ENCODE measurements at regions not wholly inside any gene's neighbourhood (a gene's known extent, or its start where the extent isn't known, plus 50 kb on each side); places are given as distances from the start of the nearest gene placed in this dataset.

- TF ChIP-seq CTCF (IDR thresholded peaks at IDR 0.05) = no peak
- no peak for TF ChIP-seq POLR2A (IDR thresholded peaks at IDR 0.05)
- Histone ChIP-seq H3K9me3 (no peaks in the 10 kb centered on the region), H3K27ac (no peak overlapping the region), H3K4me1 (peaks cover 5% of the 10 kb centered on the region), H3K27me3 (peaks cover 0 to 14% of the 10 kb centered on the region in 2 donors), H3K4me3 (no peak overlapping the region), H3K36me3 (replicated peaks in 1 of 2; ENCODE audit: insufficient read depth in 1 of 2, low read depth in 2 of 2) (no peaks in the 10 kb centered on the region)
- no peak for ATAC-seq
- 60 to 62% methylated on average over 14 of the region's 14 CpGs for WGBS, 2 donors
- intact Hi-C loops (cut with DNase I) = no loop called here
- DNase-seq = peak in 2 of 4 donors; percentile 4 to 8
Observed at GRCh38 chr18:34159691-34160185, 65.0 kb downstream of the NOL4 start.

- Histone ChIP-seq H3K27ac (peak overlapping the region in 1 of 4 donors; percentile 8), H3K4me3 (no peak overlapping the region), H3K9me3 (no peaks in the 10 kb centered on the region), H3K27me3 (peaks cover 0 to 14% of the 10 kb centered on the region in 2 donors), H3K36me3 (replicated peaks in 1 of 2; ENCODE audit: insufficient read depth in 1 of 2, low read depth in 2 of 2) (no peaks in the 10 kb centered on the region), H3K4me1 (peaks cover 5% of the 10 kb centered on the region)
- intact Hi-C loops (cut with DNase I) = no loop called here
- ATAC-seq = peak; percentile 55
- DNase-seq = peak; percentile 17 to 59 (median 51)
- no peak for TF ChIP-seq POLR2A (IDR thresholded peaks at IDR 0.05)
- TF ChIP-seq CTCF (IDR thresholded peaks at IDR 0.05) = no peak
- WGBS, 2 donors = 4 to 10% methylated on average over 33 to 54 of the region's 54 CpGs
Observed at GRCh38 chr18:34158881-34159690, 65.6 kb downstream of the NOL4 start.

- peak; percentile 75 for ATAC-seq
- DNase-seq = peak in 3 of 4 donors; percentile 7 to 18 (median 8)
- H3K9me3 ChIP-seq = no peaks in the 10 kb centered on the region
- no peaks in the 10 kb centered on the region for H3K36me3 ChIP-seq (replicated peaks in 1 of 2; ENCODE audit: insufficient read depth in 1 of 2, low read depth in 2 of 2)
- intact Hi-C loops (cut with DNase I) = no loop called here
- H3K27me3 ChIP-seq = peaks cover 0 to under 1% of the 10 kb centered on the region in 2 donors
- TF ChIP-seq CTCF (IDR thresholded peaks at IDR 0.05) (no peak), POLR2A (IDR thresholded peaks at IDR 0.05) (no peak)
- H3K4me1 ChIP-seq = no peaks in the 10 kb centered on the region
- 13 to 28% methylated on average over 1 of the region's 1 CpG for WGBS, 2 donors
- no peak overlapping the region for H3K27ac ChIP-seq
- no peak overlapping the region for H3K4me3 ChIP-seq
Observed at GRCh38 chr18:34153711-34154110, 71.0 kb downstream of the NOL4 start.

GRCh38 chr18:34131006-34131405 is 93.7 kb downstream of the NOL4 start:
- H3K27ac ChIP-seq = no peak overlapping the region
- H3K27me3 ChIP-seq = no peaks in the 10 kb centered on the region
- no peak for ATAC-seq
- 37 to 60% methylated on average over 1 of the region's 1 CpG for WGBS, 2 donors
- intact Hi-C loops (cut with DNase I) = no loop called here
- no peaks in the 10 kb centered on the region for H3K36me3 ChIP-seq (replicated peaks in 1 of 2; ENCODE audit: insufficient read depth in 1 of 2, low read depth in 2 of 2)
- no peak for TF ChIP-seq POLR2A (IDR thresholded peaks at IDR 0.05)
- TF ChIP-seq CTCF (IDR thresholded peaks at IDR 0.05) = no peak
- no peaks in the 10 kb centered on the region for H3K4me1 ChIP-seq
- no peak overlapping the region for H3K4me3 ChIP-seq
- DNase-seq = no peak
- H3K9me3 ChIP-seq = no peaks in the 10 kb centered on the region

GRCh38 chr18:34128436-34128835 is 96.3 kb downstream of the NOL4 start:
- ATAC-seq (no peak), DNase-seq (no peak)
- H3K4me1 ChIP-seq = no peaks in the 10 kb centered on the region
- H3K9me3 ChIP-seq = no peaks in the 10 kb centered on the region
- H3K27me3 ChIP-seq = no peaks in the 10 kb centered on the region
- intact Hi-C loops (cut with DNase I) = no loop called here
- TF ChIP-seq POLR2A (IDR thresholded peaks at IDR 0.05) = no peak
- TF ChIP-seq CTCF (IDR thresholded peaks at IDR 0.05) = no peak
- no peaks in the 10 kb centered on the region for H3K36me3 ChIP-seq (replicated peaks in 1 of 2; ENCODE audit: insufficient read depth in 1 of 2, low read depth in 2 of 2)
- no peak overlapping the region for H3K4me3 ChIP-seq
- H3K27ac ChIP-seq = no peak overlapping the region

Data from body of pancreas (tissue), 4 donors.